ENCODE measurements at regions not wholly inside any gene's neighbourhood (a gene's known extent, or its start where the extent isn't known, plus 50 kb on each side); places are given as distances from the start of the nearest gene placed in this dataset.

DNA sequence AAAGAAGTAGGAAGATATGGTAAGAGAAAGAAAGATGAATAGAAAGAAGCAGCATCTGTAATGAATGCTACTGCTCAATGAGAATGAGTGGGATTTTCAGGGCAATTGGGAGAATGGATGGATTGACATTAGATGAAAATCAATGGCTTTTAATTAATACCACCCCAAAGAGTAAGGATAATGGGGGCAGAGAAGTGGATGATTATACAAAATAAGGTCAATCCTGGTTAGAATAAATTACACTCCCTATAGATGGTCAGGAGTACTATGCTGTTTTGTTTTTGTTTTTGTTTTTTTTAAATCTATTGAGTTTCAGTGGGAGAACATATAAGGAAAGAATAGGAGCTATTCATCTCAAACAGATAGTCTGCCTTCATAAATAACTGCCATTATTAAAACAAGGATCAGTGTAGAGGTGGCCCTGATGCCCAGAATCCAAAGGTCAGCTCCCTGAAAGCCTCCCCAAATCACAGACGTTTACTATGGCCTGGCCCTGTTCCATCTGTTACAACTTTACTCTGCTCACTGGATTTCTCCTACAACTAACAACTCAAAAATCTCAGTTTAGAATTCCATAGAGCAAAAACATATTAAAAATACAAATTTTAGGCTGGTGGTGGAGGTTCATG lies 535.4 kb upstream of the NRSN1 start:
- DNase-seq (ENCODE audit: extremely low read depth in 1 of 11, low read depth in 9 of 11, low spot score in 4 of 11) = no peak

DNA sequence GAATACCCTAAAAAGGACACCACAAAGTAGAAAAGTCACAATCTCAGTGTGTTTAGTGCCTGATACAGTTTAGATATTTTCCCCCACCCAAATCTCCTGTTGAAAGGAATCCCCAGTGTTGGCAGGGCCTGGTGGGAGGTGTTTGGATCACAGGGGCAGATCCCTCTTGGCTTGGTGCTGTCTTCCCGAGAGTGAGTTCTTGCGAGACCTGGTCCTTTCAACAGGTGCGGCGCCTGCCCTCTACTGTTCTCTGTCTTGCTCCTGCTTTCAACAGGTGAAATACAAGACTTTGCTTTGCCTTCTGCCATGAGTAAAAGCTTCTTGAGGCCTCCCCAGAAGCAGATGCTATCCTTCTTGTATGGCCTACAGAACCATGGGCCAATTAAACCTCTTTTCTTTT lies 534.3 kb upstream of the NRSN1 start:
- DNase-seq (ENCODE audit: extremely low read depth in 1 of 11, low read depth in 9 of 11, low spot score in 4 of 11) = no peak

DNA sequence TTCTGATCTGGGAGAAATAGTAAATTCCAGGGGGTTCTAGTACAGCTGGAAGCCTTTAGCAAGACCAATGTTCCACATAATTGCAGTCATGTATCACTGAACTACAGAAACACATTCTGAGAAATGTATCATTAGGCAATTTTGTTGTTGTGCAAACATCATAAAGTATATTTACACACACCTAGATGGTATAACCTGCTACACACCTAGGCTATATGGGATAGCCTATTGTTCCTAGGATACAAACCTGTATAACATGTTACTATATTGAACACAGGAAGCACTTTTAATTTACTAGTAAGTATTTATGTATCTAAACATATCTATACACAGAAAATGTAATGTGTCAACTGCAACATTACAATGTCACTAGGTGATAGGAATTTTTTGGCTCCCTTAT lies 525.9 kb upstream of the NRSN1 start:
- DNase-seq (ENCODE audit: extremely low read depth in 1 of 11, low read depth in 9 of 11, low spot score in 4 of 11) = no peak

DNA sequence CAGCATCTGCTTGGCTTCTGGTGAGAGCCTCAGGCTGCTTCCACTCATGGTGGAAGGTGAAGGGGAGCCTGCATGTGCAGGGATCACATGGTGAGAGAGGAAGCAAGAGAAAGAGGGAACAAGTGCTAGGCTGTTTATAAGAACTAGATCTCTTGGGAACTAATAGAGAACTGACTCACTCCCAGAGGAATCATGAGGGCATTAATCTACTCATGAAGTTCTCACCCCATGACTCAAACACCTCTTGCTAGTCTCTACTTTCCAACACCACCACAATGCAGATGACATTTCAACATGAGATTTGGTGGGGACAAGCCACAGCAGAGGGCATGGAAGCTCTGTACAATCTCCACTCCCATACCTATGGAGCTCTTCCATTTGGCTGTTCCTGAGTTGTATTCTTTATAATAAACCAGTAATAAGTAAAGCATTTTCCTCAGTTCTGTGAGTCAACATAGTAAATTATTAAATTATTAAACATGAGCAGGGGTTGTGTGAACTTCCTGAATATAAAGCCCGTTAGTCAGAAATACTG lies 524.1 kb upstream of the NRSN1 start:
- no peak for DNase-seq (ENCODE audit: extremely low read depth in 1 of 11, low read depth in 9 of 11, low spot score in 4 of 11)

DNA sequence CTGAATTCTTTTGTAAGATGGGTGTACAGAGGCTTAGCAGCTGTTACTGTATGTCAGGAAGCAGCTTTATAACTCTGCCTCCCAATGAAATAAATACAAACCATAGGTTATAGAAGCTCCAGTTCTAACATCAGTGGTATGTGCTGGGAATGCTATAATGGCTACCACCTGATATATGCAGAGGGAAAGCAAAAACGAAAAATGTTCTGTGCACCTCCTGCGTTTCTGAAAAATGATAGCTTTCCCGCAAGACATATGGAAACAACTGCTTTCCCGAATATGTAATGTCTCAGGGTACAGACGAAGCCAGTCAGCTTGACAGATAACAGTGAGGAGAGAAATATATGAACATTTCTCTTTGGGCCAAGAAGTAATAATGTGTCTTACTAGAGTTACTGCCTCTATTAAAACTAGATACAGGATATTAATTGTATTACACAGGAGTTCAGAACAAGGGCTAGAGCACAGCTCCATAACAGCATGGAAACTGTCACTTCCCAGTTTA lies 517.0 kb upstream of the NRSN1 start:
- DNase-seq (ENCODE audit: extremely low read depth in 1 of 11, low read depth in 9 of 11, low spot score in 4 of 11) = peak in 7 of 11 donors; percentile 26 to 72 (median 56)

DNA sequence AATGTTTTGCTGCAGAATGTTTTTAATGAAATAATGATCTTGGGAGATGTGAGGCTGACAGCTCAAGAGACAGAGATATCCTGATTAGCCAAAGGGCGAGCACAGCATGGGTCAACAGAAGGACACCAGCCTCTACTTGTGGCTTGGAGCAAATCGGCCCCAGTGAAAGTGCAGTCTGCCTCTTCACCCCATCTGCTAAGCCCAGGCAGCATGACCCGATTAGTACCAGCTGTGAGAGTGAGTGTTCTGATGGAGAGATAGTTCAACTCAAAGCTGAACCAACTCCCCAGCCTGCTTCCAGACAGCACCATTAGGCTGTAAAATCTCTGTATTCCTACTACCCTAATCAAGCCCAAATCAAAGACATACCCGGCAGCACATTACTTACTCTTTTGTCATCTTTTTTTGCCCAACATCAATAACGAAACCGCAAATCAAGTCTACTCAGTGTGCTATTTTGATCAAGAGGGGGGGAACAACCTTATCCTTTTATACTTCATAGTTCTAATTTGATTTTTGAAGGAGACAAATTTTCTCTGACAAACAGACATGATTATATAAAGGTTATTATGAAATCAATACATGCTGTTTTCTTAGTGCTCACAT lies 514.1 kb upstream of the NRSN1 start:
- DNase-seq (ENCODE audit: extremely low read depth in 1 of 11, low read depth in 9 of 11, low spot score in 4 of 11) = no peak

DNA sequence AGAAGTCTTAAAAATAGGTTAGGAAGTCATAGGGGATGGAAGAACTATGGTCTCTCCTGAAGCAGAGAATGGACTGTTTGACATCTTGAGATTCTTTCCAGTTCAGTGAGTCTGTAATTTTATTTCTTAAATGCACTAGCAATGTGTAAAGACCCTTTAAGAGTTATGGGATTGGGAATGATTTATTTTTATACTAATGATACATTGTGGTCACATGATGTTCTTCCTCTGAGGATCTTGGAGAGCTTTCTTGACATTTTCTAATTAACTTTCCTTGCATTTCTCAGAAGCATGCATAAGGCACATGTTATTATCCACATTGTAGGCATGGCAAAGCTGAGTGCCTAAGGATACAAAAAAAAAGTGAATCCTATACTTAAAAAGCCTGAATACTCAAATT lies 507.6 kb upstream of the NRSN1 start:
- DNase-seq (ENCODE audit: extremely low read depth in 1 of 11, low read depth in 9 of 11, low spot score in 4 of 11) = no peak

DNA sequence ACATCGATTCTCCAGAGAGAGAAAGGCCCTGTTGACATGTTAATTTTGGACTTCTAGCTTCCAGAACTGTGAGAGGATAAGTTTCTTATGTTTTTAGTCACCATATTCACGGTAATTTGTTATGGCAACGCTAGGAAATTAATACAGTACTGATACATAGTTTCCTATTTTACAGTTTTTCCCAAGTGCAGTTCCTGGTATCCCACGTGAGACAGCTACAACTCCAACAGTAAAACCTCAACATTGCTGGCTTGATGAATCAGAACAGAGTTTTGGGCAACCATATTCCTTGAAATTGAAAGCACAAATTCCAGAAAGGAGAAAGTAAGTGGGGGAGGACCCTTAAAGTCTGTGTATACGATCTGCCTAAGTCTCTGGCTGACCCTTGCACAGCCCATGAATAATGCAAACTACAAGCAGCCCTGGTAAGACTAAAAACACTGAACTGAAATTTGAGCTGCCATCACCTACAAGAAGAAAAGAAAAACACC lies 505.1 kb upstream of the NRSN1 start:
- no peak for DNase-seq (ENCODE audit: extremely low read depth in 1 of 11, low read depth in 9 of 11, low spot score in 4 of 11)

DNA sequence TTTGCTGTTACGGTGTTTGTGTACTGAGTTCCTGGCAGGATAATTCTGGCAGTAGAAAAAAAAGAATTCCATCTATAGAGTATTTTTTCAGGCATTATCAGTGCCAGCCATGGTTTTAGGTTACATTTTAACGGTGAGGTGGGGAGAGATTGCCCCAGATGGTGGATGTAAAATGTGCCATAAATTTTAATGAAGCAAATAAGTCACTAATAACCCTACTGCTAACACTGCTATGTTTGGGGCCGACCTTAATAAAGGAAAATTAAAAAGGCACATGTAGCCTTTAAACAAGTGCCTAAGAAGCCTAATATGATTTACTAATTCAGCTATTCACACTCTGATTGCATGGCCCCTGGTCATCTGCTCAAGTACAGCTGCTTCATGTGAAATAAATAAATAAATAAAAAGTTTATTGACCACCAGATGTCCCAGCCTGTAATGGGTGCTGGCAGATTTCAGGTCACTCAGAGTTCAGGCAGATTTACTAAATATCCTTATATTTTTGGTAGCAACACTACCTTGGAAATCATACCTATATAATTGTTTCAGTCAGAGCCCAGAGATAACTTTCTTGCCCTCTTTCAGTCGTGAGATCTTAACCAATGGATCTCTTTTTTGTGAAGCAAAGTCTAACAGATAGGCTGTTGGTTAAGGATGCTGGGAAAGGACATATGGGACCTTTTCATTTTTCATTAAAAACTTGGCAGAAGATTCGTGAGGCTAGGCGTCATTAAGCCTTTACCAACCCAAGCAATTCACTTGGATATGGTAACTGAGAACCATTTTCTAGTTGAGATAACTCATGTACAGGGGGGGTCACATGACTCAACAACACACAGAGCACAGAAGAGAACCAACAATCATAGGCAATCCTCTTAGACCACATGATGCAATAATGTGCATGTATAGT lies 495.0 kb upstream of the NRSN1 start:
- DNase-seq (ENCODE audit: extremely low read depth in 1 of 11, low read depth in 9 of 11, low spot score in 4 of 11) = no peak

DNA sequence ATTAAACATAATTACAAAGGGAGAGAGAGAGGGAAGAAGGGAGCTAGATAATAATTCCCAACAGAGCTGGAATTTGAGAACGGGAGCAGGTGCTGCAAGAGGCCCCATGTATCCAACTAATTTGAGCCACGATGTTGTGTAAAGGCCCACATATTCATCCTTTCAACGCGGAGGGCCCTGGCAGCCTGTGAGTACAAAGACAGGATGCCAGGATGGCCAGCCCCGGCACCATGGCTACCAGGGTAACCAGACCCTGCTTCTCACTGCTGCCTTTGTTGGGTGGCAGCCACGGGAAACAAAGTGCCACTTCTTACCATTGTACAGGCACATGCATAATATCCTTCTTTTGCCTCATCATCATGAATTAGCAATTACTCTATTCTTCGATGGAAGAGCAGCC lies 492.0 kb upstream of the NRSN1 start:
- DNase-seq (ENCODE audit: extremely low read depth in 1 of 11, low read depth in 9 of 11, low spot score in 4 of 11) = no peak

DNA sequence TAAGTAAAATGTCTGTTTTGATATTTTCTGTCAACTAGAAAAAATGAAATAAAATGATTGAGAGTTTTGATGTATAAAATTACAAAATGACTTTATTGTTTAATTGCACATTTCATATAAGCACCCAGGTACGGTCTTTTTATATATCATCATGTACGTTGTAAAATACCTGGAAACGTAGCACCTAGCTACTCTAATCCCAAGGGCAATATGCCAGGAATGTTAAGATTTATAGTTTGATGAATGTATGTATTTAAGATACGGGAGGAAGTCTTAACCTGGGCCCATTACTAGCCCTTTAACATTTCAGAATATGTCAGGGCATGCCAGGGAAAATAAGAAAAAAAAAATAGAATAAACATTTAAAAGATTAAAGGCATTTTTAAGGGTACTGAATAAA lies 490.9 kb upstream of the NRSN1 start:
- DNase-seq (ENCODE audit: extremely low read depth in 1 of 11, low read depth in 9 of 11, low spot score in 4 of 11) = no peak

DNA sequence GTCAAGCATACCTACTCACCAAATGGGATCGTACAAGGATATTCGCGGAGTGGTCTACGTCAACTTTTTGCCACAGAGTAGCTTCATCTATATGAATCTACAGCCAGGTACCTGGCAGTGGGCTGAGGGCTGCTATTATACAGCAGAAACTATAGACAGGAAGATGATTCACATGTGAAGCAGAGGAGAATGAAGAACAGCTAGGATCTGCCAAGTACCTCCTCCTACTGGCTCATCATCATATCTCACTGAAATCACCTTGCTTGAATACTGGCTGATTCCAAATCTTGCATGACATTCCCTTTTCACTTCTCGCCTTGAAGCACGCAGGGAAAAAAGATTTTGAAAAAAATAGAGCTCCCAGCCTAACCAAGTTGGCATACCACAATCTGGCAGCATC lies 488.7 kb upstream of the NRSN1 start:
- no peak for DNase-seq (ENCODE audit: extremely low read depth in 1 of 11, low read depth in 9 of 11, low spot score in 4 of 11)

DNA sequence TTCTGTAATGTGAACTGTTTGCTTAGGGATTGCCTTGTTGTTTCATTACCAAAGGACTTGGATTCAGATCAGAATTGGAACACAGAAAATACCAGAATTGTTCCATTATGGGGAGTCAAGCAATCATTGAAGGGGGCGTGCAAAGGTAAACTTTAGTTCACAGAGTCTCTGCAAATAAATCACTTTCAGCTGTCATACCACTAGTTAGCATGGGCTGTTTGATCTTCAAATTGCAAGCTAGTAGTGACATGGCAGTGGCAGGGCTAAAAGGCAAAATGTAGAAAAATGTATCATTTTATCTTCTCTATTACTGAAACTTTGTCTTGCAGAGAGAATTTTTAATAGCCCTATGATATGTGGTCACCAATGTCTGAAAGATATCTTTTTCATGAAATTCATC lies 483.2 kb upstream of the NRSN1 start:
- no peak for DNase-seq (ENCODE audit: extremely low read depth in 1 of 11, low read depth in 9 of 11, low spot score in 4 of 11)

DNA sequence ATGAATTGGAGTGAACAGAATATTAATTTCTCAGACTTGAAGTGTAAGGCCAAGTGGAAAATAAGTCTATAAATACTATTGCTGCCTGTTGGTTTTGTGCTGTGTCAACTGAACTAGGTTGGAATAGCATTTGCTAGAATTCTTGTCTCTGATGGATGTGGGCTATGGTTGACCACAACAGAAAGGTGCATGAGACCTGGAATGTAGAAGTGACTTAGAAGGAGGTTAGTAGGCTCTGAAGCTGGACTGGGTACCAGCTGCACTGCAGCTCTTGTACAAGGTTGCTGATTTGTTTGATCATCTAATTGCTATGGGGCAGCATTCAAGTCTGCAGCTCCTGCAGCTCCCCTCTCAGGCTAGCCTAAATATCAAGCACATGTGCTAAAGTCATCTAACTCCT lies 479.0 kb upstream of the NRSN1 start:
- no peak for DNase-seq (ENCODE audit: extremely low read depth in 1 of 11, low read depth in 9 of 11, low spot score in 4 of 11)

DNA sequence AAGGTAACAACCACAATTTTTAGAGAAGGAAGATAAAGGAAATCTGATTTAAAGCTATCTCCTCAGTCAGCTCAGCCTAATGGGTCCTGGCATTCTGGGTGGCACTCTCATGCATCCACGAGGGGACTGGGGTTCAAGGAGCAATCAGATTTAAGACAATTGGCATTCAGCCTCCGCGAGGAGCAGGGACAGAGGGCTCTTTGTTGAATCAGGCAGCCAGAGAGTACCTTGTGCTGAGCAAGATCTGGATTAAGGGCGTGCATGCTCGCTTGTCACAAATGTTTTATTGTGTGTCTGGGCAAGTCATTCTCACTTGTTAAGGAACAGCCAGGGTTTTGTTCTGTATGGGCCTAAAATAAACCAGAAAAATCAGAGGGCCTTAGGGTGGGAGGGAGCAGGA lies 475.3 kb upstream of the NRSN1 start:
- no peak for DNase-seq (ENCODE audit: extremely low read depth in 1 of 11, low read depth in 9 of 11, low spot score in 4 of 11)

DNA sequence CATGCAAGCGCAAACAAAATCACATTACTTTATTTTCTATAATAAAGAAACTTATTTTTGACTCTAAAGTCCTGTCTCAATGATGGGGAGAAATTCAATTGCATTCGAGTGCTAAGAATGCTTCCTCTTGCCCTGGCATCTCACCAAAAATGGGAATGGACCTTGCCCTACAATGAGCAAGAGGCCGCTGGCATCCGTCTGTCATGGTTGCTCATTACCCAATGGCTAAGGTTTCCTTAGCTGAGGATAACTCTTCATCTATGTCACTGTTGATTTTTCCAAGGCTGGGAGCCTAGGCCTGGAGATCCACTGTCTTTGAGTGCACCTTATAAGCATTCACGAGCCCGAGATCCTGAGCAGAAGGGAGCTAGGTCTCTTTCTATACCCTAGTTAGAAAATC lies 471.3 kb upstream of the NRSN1 start:
- DNase-seq (ENCODE audit: extremely low read depth in 1 of 11, low read depth in 9 of 11, low spot score in 4 of 11) = no peak

DNA sequence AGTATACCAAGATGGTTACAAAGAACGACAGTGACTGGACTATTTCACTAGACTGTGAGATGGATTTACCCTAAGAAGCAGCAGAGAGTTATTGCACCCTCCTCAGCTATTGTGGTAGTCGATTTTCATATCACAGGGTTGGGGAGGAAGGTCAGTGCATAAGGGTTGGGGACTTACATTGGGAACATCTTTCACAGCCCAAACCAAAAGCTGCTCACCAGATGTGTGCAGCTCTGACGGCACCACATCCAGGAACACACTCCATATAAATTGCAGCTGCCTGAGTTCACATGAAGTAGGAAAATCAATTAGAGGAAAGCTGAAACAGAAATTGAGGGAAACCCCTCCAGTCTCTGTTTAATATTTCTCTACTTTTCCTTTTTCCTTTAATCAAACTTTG lies 470.5 kb upstream of the NRSN1 start:
- DNase-seq (ENCODE audit: extremely low read depth in 1 of 11, low read depth in 9 of 11, low spot score in 4 of 11) = no peak

DNA sequence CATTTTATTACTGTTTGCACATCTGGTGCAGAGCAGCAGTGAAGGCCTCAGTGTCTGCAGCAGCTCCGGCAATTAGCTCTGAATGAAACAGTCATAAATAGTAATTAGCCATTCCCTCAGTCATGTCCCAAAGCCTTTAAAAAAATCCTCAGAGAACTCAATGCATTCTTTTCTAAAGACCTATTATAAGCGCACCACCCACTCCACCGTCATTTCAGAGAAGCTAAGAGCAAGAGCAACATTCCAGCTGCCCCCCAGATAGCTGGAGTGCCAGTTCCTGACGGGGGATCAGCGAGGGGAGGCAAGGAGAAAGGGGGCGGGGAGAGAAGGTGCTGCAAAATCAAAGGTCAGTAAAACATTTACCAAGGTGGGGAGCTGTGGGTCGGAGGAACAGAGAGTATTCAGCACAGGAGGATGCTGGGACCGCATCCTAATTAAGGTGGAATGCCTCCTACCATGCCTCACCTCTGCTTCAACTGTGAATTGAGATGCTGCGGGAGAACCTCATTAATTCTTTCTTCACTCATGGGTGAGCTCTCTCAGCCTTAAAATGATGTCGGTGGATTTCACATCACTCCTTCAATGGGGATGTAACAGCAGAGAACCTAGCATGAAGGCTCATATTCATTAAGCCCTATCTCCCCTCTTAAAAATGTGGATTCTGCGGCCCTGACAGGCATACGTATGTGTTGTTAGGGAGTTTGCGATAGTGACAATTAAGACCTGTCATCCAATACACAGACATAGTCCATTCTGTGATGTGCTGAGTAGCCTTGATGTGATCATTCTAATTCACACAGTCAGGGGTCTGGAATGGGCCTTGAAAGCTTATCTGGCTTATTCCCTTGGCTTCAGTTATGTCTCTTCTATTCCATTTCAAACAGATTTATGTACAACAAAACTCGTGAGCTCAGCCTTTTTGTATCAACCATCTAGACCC lies 469.5 kb upstream of the NRSN1 start:
- DNase-seq (ENCODE audit: extremely low read depth in 1 of 11, low read depth in 9 of 11, low spot score in 4 of 11) = peak in 4 of 11 donors; percentile 8 to 34 (median 28)

DNA sequence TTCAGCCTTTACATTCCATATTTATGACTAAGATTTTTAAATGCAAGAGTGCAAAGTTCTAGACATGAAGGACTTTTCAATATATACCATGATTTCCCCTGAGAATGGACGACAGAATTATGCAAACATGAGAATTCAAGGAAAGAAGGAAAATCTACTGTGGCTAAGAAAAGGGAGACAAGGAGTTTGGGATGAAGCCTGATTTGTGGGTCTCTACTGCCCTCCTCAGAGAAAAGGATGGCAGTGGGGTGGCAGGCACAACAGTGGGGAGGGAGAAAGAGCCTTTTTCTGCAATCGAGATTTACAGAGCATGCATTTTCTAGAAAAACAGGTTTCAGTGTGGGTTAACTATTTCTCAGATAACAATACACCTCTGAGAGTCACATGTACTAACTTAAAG lies 466.9 kb upstream of the NRSN1 start:
- DNase-seq (ENCODE audit: extremely low read depth in 1 of 11, low read depth in 9 of 11, low spot score in 4 of 11) = peak in 10 of 11 donors; percentile 33 to 69 (median 54)
